Thyroid gland (tissue), 4 donors: ENCODE measurements at regions not wholly inside any gene's neighbourhood (a gene's known extent, or its start where the extent isn't known, plus 50 kb on each side); places are given as distances from the start of the nearest gene placed in this dataset.
"Not testable (repeated sequence)": the region's sequence is repeated elsewhere in the genome, so short reads cannot be mapped to it uniquely, and the experiment has no call there.

ENCODE experiments used
- DNase-seq, 2 donors: peaks; one replicate each; pipeline ENCODE4 v3.0.0-alpha.2; 2019
- H3K27ac ChIP-seq, 3 donors: fragments of 200-600 bp; sonication (generic); 1 replicate in 2 of 3; 2 replicates in 1 of 3; pipeline ENCODE4 v1.5.1; 2016 to 2019; ENCODE audit warnings: mild to moderate bottlenecking in 1 of 3, moderate library complexity in 1 of 3
- H3K27me3 ChIP-seq: fragments of 200-600 bp; sonication (generic); one replicate; pipeline ENCODE4 v1.5.1; 2019
- H3K36me3 ChIP-seq, 2 donors: fragments of 200-600 bp; sonication (generic); one replicate each; pipeline ENCODE4 v1.5.1; 2016 to 2019
- H3K4me1 ChIP-seq, 2 donors: fragments of 200-600 bp; sonication (generic); one replicate each; pipeline ENCODE4 v1.5.1; 2017 to 2019
- H3K4me3 ChIP-seq, 3 donors: fragments of 200-600 bp; sonication (generic); replicated peaks in 1 of 3; 1 replicate in 2 of 3; 2 replicates in 1 of 3; pipeline ENCODE4 v1.5.1; 2016; ENCODE audit warnings: mild to moderate bottlenecking in 1 of 3
- H3K9me3 ChIP-seq: fragments of 200-600 bp; sonication (generic); one replicate; pipeline ENCODE4 v1.5.1; 2017
- CTCF ChIP-seq, 6 experiments: fragments of 200-600 bp in 3 of 6; fragments of 450-650 bp in 3 of 6; sonication (generic) in 3 of 6; IDR thresholded peaks; one replicate each; pipeline ENCODE4 v1.5.1; 2016 to 2019; ENCODE audit warnings: antibody characterized with exemption in 6 of 6, mild to moderate bottlenecking in 2 of 6, inconsistent platforms in 1 of 6, moderate library complexity in 1 of 6
- POLR2A ChIP-seq, 2 donors: fragments of 450-650 bp; IDR thresholded peaks; one replicate each; pipeline ENCODE4 v1.6.1; 2017; ENCODE audit warnings: antibody characterized with exemption in 2 of 2, mild to moderate bottlenecking in 2 of 2, moderate library complexity in 1 of 2
- WGBS, 2 donors: methylation state at CpG; one replicate each; pipeline ENCODE4 v1.1.5; 2017; 5-methylcytosine and 5-hydroxymethylcytosine counted together
- intact Hi-C: fragments of 100-400 bp; cut with DNase I; formaldehyde crosslinking; loops from one replicate; pipeline ENCODE4 v1.15.1; 2023

DNA sequence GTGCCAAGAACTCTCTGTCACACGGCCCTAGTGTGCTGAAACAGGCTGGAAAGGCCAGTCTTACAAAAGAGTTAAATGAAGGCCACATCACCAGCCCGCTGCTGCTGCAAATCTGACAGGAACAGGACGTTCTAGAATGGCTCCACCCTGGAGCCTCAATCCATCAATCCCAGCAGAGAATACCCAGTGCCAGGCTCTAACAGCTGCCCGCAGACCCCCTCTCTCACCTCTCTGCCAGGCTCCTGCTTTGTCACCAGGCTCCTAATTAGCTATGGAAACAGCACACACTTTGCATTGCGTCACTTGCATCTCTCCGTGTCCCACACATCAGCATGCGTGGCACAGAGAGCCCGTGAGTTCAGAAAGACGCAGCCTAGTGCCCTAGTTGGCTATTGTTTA, 314.1 kb downstream of the FOXO1 start:
- intact Hi-C loops, result no loop called here
- H3K4me3 ChIP-seq, result no peak overlapping the region
- H3K4me1 ChIP-seq, result peaks cover 7 to 11% of the 10 kb centered on the region in 2 donors
- H3K27ac ChIP-seq, result peak overlapping the region in 1 of 3 donors; percentile 33
- H3K9me3 ChIP-seq, result no peaks in the 10 kb centered on the region
- H3K36me3 ChIP-seq, result no peaks in the 10 kb centered on the region
- no peaks in the 10 kb centered on the region for H3K27me3 ChIP-seq
- TF ChIP-seq POLR2A (IDR thresholded peaks at IDR 0.05) (no peak), CTCF (IDR thresholded peaks at IDR 0.05) (no peak)
- 52 to 64% methylated on average over 9 of the region's 9 CpGs for WGBS, 2 donors
- peak; percentile 60 to 61 for DNase-seq

GRCh38 chr13:40352802-40353562, 313.5 kb downstream of the FOXO1 start:
- Histone ChIP-seq H3K27me3 (no peaks in the 10 kb centered on the region), H3K9me3 (no peaks in the 10 kb centered on the region), H3K4me3 (no peak overlapping the region), H3K27ac (no peak overlapping the region), H3K36me3 (no peaks in the 10 kb centered on the region), H3K4me1 (peaks cover 7 to 11% of the 10 kb centered on the region in 2 donors)
- WGBS, 2 donors, result 77 to 80% methylated on average over 6 of the region's 6 CpGs
- TF ChIP-seq POLR2A (IDR thresholded peaks at IDR 0.05) (no peak), CTCF (IDR thresholded peaks at IDR 0.05) (no peak)
- DNase-seq, result peak; percentile 4 to 26
- intact Hi-C loops, result no loop called here

DNA sequence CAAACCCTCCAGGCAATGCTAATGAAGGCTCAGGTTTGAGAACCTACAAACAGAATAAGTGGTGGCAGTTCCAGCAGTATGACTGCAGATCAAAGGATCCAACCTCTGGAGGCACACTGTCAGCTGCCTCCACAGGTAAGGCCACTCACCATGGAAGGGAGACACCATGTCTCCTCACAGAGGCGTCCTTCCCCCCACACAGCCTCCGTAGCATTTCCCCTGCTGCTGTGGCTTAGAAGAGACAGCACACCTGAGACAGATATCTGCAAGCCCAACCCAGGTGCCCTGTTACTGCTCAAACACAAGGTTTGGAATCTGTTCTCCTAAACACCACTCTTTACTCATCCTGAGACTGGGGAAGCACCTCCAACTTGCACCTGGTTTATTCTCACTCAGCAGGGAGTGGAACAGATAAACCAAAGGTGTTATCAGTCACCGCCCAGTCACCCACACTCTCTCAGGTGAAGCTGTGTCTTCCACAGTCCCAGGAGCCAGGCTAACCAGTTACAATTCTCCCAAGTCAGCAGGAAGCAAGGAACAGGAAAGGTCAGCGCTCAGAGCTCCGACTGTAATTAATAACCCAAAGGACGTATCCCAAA, 311.2 kb downstream of the FOXO1 start:
- DNase-seq, result no peak
- Histone ChIP-seq H3K9me3 (no peaks in the 10 kb centered on the region), H3K27me3 (no peaks in the 10 kb centered on the region), H3K4me1 (peaks cover 7 to 11% of the 10 kb centered on the region in 2 donors), H3K36me3 (no peaks in the 10 kb centered on the region), H3K27ac (no peak overlapping the region), H3K4me3 (no peak overlapping the region)
- intact Hi-C loops, result no loop called here
- TF ChIP-seq CTCF (IDR thresholded peaks at IDR 0.05) (no peak), POLR2A (IDR thresholded peaks at IDR 0.05) (no peak)
- WGBS, 2 donors, result 94 to 96% methylated on average over 6 of the region's 6 CpGs

- intact Hi-C loops, result no loop called here
Observed at GRCh38 chr13:40356011-40356410, 310.4 kb downstream of the FOXO1 start.

DNA sequence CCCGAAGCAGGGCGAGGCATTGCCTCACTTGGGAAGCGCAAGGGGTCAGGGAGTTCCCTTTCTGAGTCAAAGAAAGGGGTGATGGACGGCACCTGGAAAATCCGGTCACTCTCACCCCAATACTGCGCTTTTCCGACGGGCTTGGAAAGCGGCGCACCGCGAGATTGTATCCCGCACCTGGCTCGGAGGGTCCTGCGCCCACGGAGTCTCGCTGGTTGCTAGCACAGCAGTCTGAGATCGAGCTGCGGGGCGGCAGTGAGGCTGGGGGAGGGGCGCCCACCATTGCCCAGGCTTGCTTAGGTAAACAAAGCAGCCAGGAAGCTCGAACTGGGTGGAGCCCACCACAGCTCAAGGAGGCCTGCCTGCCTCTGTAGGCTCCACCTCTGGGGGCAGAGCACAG, 310.0 kb downstream of the FOXO1 start:
- H3K4me1 ChIP-seq, result peaks cover 7 to 11% of the 10 kb centered on the region in 2 donors
- H3K27me3 ChIP-seq, intact Hi-C loops, H3K4me3 ChIP-seq, DNase-seq, H3K36me3 ChIP-seq, H3K9me3 ChIP-seq, H3K27ac ChIP-seq: not testable (repeated sequence)
- 64 to 71% methylated on average over 21 to 22 of the region's 22 CpGs for WGBS, 2 donors

More at GRCh38 chr13:40356011-40356410, 310.4 kb downstream of the FOXO1 start:
- Histone ChIP-seq H3K36me3 (no peaks in the 10 kb centered on the region), H3K27me3 (no peaks in the 10 kb centered on the region), H3K27ac (no peak overlapping the region), H3K4me3 (no peak overlapping the region), H3K4me1 (peaks cover 7 to 11% of the 10 kb centered on the region in 2 donors), H3K9me3 (no peaks in the 10 kb centered on the region)
- DNase-seq, result no peak
- TF ChIP-seq POLR2A (IDR thresholded peaks at IDR 0.05) (no peak), CTCF (IDR thresholded peaks at IDR 0.05) (no peak)
- 94 to 96% methylated on average over 6 of the region's 6 CpGs for WGBS, 2 donors
